K562 (cell line): ENCODE measurements at regions not wholly inside any gene's neighbourhood (a gene's known extent, or its start where the extent isn't known, plus 50 kb on each side); places are given as distances from the start of the nearest gene placed in this dataset.

Source experiments
- ATAC-seq: fragments of 200-7000 bp; cut with Tn5 transposase; 3 replicates; pipeline ENCODE4 v1.9.1; 2020; ENCODE audit warnings: moderate library complexity
- BruUV-seq: library from RNA; stranded (reverse); fragments of 400-500 nt; replicated peaks from 2 replicates; lab custom pipeline; 2021; lab: Mats Ljungman, UMichigan
- CTCF ChIA-PET: fragments of 300-600 bp; formaldehyde crosslinking; extraction: SDS; loops from one replicate; lab custom pipeline; 2021; ENCODE audit warnings: low intra/inter-chr PET ratio; lab: Yijun Ruan, JAX
- POLR2A ChIA-PET: fragments of 300-600, 350-650 bp; sonication (Branson Sonifier 250); formaldehyde crosslinking; extraction: SDS; loops from one replicate; lab custom pipeline; 2021; ENCODE audit warnings: antibody characterized with exemption, inconsistent platforms; lab: Yijun Ruan, JAX
- DNase-seq, 4 experiments: peaks; one replicate each; pipeline versions ENCODE4 v3.0.0 to v3.0.0-alpha.2; 2011 to 2018; ENCODE audit warnings: low spot score in 3 of 4, mixed read lengths in 3 of 4; ENCODE audit errors: extremely low read depth in 1 of 4
- FAIRE-seq: peaks from 2 replicates; lab custom pipeline; 2011; peaks lifted over from hg19 to GRCh38; lab: Jason Lieb, UNC
- H2AFZ ChIP-seq: 2 replicates; pipeline ENCODE4 v1.6.0; 2011; ENCODE audit warnings: low read depth, low read length, control low read depth, inconsistent platforms
- H3K27ac ChIP-seq: fragments of 200-600 bp; 3 replicates; pipeline ENCODE4 v1.8.0; 2011; ENCODE audit warnings: low read depth, mild to moderate bottlenecking, control low read depth, inconsistent platforms, low read length, moderate library complexity, mixed read lengths; ENCODE audit errors: extremely low read depth
- H3K27me3 ChIP-seq, 2 experiments: fragments of 300-600 bp in 1 of 2; 2 replicates in 1 of 2; 3 replicates in 1 of 2; pipeline versions ENCODE4 v1.6.0 to v1.8.0; 2011; ENCODE audit warnings: inconsistent platforms in 2 of 2, low read length in 2 of 2, mild to moderate bottlenecking in 1 of 2, mixed read lengths in 1 of 2, moderate library complexity in 1 of 2; ENCODE audit not compliant: control insufficient read depth in 2 of 2, insufficient read depth in 2 of 2
- H3K36me3 ChIP-seq: fragments of 300-600 bp; 3 replicates; pipeline ENCODE4 v1.8.0; 2011; ENCODE audit warnings: mild to moderate bottlenecking, low read length, inconsistent platforms; ENCODE audit not compliant: control insufficient read depth, insufficient read depth
- H3K4me1 ChIP-seq, 2 experiments: fragments of 200-600 bp in 1 of 2; replicated peaks in 1 of 2; 2 replicates in 1 of 2; 3 replicates in 1 of 2; pipeline versions ENCODE4 v1.5.1 to v1.8.0; 2011; ENCODE audit warnings: inconsistent platforms in 2 of 2, low read length in 2 of 2, mild to moderate bottlenecking in 1 of 2, mixed read lengths in 1 of 2, moderate library complexity in 1 of 2; ENCODE audit not compliant: control insufficient read depth in 2 of 2, insufficient read depth in 2 of 2
- H3K4me2 ChIP-seq: 2 replicates; pipeline ENCODE4 v1.6.1; 2011; ENCODE audit warnings: low read length, control low read depth, inconsistent platforms, mixed read lengths; ENCODE audit not compliant: insufficient read depth
- H3K4me3 ChIP-seq: fragments of 200-600 bp; sonication (generic), shearing (Covaris generic); 2 replicates; pipeline ENCODE4 v1.5.1; 2016; ENCODE audit warnings: control low read depth, inconsistent platforms
- H3K79me2 ChIP-seq: fragments of 200-600 bp; 3 replicates; pipeline ENCODE4 v1.8.0; 2011; ENCODE audit warnings: low read length, inconsistent platforms; ENCODE audit not compliant: control insufficient read depth, insufficient read depth
- H3K9ac ChIP-seq, 2 experiments: 2 replicates each; pipeline versions ENCODE4 v1.6.0 to v1.6.1; 2011; ENCODE audit warnings: low read depth in 2 of 2, low read length in 2 of 2, control low read depth in 1 of 2, inconsistent platforms in 1 of 2, mild to moderate bottlenecking in 1 of 2, mixed read lengths in 1 of 2; ENCODE audit not compliant: insufficient read depth in 1 of 2
- H3K9me1 ChIP-seq: one replicate; pipeline ENCODE4 v1.6.0; 2011; ENCODE audit warnings: inconsistent platforms, mild to moderate bottlenecking, low read length, moderate library complexity; ENCODE audit not compliant: control insufficient read depth, insufficient read depth
- H3K9me3 ChIP-seq: replicated peaks from 2 replicates; pipeline ENCODE4 v1.5.1; 2011; ENCODE audit warnings: low read depth, low read length, inconsistent platforms; ENCODE audit not compliant: control insufficient read depth, insufficient read depth
- H4K20me1 ChIP-seq: replicated peaks from 2 replicates; pipeline ENCODE4 v1.6.1; 2011; ENCODE audit warnings: low read length, inconsistent platforms, mixed read lengths; ENCODE audit not compliant: control insufficient read depth, insufficient read depth
- ATF2 ChIP-seq: sonication (generic); formaldehyde crosslinking; IDR thresholded peaks from 2 replicates; pipeline ENCODE4 v1.8.1; 2022; ENCODE audit warnings: missing genetic modification reagents
- E2F1 ChIP-seq: sonication (generic); formaldehyde crosslinking; IDR thresholded peaks from 2 replicates; pipeline ENCODE4 v1.8.1; 2023; ENCODE audit warnings: mild to moderate bottlenecking, missing genetic modification reagents, moderate library complexity
- ESRRA ChIP-seq: fragments of 450-650 bp; IDR thresholded peaks from 2 replicates; pipeline ENCODE4 v1.6.1; 2014; ENCODE audit warnings: low read depth, mild to moderate bottlenecking, moderate library complexity, borderline replicate concordance
- EWSR1 ChIP-seq: fragments of 450-650 bp; IDR thresholded peaks from 2 replicates; pipeline ENCODE4 v1.6.1; 2018; ENCODE audit warnings: borderline replicate concordance, mild to moderate bottlenecking, low read depth, moderate library complexity; ENCODE audit not compliant: partially characterized antibody
- GABPB2 ChIP-seq: fragments of 250-450 bp; sonication (Bioruptor Pico); conservative IDR thresholded peaks from 2 replicates; pipeline ENCODE4 v1.5.1; 2021; ENCODE audit warnings: mild to moderate bottlenecking
- MTA2 ChIP-seq: fragments of 450-650 bp; IDR thresholded peaks from 2 replicates; pipeline ENCODE4 v1.6.1; 2016; ENCODE audit warnings: low read depth
- PURB ChIP-seq: sonication (generic); formaldehyde crosslinking; IDR thresholded peaks from 2 replicates; pipeline ENCODE4 v1.9.0; 2021; ENCODE audit warnings: low read depth, mild to moderate bottlenecking, missing genetic modification reagents
- SLC30A9 ChIP-seq: fragments of 250-450 bp; sonication (Bioruptor Pico); IDR thresholded peaks from 2 replicates; pipeline ENCODE4 v1.8.0; 2022; ENCODE audit warnings: mild to moderate bottlenecking, moderate library complexity
- SMC3 ChIP-seq: conservative IDR thresholded peaks from 2 replicates; pipeline ENCODE4 v1.6.1; 2011; ENCODE audit warnings: low read depth, low read length, improper control_type of control experiment; ENCODE audit not compliant: insufficient read depth
- STAT5A ChIP-seq: IDR thresholded peaks from 2 replicates; pipeline ENCODE4 v1.6.1; 2012; ENCODE audit warnings: low read length, inconsistent platforms, borderline replicate concordance
- TCF7L2 ChIP-seq: fragments of 150-350 bp; IDR thresholded peaks from 2 replicates; pipeline ENCODE4 v1.6.1; 2016; ENCODE audit warnings: low read depth, mild to moderate bottlenecking, low read length, moderate library complexity
- U2AF2 ChIP-seq: fragments of 200-400 bp; formaldehyde crosslinking; optimal IDR thresholded peaks from 2 replicates; pipeline ENCODE3; 2017; ENCODE audit warnings: low read depth, mild to moderate bottlenecking, low read length
- ZKSCAN8 ChIP-seq: fragments of 200-800 bp; sonication (Bioruptor generic); IDR thresholded peaks from 2 replicates; pipeline ENCODE4 v1.6.1; 2016; ENCODE audit warnings: missing genetic modification characterization, missing compliant biosample characterization
- ZNF174 ChIP-seq: fragments of 250-450 bp; sonication (Bioruptor Pico); IDR thresholded peaks from 2 replicates; pipeline ENCODE4 v1.4.0; 2020; ENCODE audit warnings: mild to moderate bottlenecking
- ZNF449 ChIP-seq: fragments of 250-450 bp; sonication (Bioruptor Pico); IDR thresholded peaks from 2 replicates; pipeline ENCODE4 v1.8.0; 2022; ENCODE audit warnings: moderate library complexity, mild to moderate bottlenecking, inconsistent platforms
- WGBS: fragments of 100-300 bp; shearing (Covaris generic); methylation state at CpG from one replicate; pipeline ENCODE4 v1.1.6; 2016; ENCODE audit warnings: low coverage, mixed read lengths; ENCODE audit not compliant: insufficient coverage; ENCODE audit errors: missing lambda C conversion rate; 5-methylcytosine and 5-hydroxymethylcytosine counted together
- in situ Hi-C: fragments of 300-500 bp; cut with MboI; formaldehyde crosslinking; loops from 4 replicates; pipeline ENCODE4 v1.15.0; 2018; ENCODE audit warnings: inconsistent platforms, mixed read lengths
- intact Hi-C: fragments of 100-400 bp; cut with micrococcal nuclease; formaldehyde crosslinking; loops from 2 replicates; pipeline ENCODE4 v1.14.2; 2022
- TF ChIP-seq, protein P1 (sequence below), 2 experiments: fragments of 450-650 bp; IDR thresholded peaks; 2 replicates each; pipeline ENCODE4 v1.6.1; 2018; ENCODE audit warnings: mild to moderate bottlenecking in 2 of 2, low read depth in 1 of 2; ENCODE audit not compliant: partially characterized antibody in 2 of 2

- FAIRE-seq = no peak
- CTCF ChIA-PET = no interaction called here
- H3K27me3 ChIP-seq = no peaks in the 10 kb centered on the region
- intact Hi-C loops (no loop called here), in situ Hi-C loops (no loop called here)
- H3K9me1 ChIP-seq = no peaks in the 10 kb centered on the region
- ATAC-seq = no peak
- H3K4me1 ChIP-seq = no peaks in the 10 kb centered on the region
- H3K9me3 ChIP-seq = no peaks in the 10 kb centered on the region
- POLR2A ChIA-PET = no interaction called here
- 3% methylated on average over 2 of the region's 2 CpGs for WGBS
- DNase-seq = no peak
- H3K79me2 ChIP-seq = no peaks in the 10 kb centered on the region
- no peaks in the 10 kb centered on the region for H4K20me1 ChIP-seq
- no peaks in the 10 kb centered on the region for H3K36me3 ChIP-seq
- no TSS peak for BruUV-seq
- no peak overlapping the region for H2AFZ ChIP-seq
- H3K27ac ChIP-seq = no peak overlapping the region
- H3K4me3 ChIP-seq = no peak overlapping the region
- no peak overlapping the region for H3K9ac ChIP-seq
- no peak overlapping the region for H3K4me2 ChIP-seq
- TF ChIP-seq EWSR1 (no peak), PURB (CRISPR knock-in tag) (no peak), ATF2 (CRISPR knock-in tag) (no peak), GABPB2 (CRISPR knock-in tag) (no peak), U2AF2 (no peak), ESRRA (no peak), ZNF174 (CRISPR knock-in tag) (no peak), TCF7L2 (no peak), SMC3 (no peak), E2F1 (no peak), ZNF449 (CRISPR knock-in tag) (no peak), SLC30A9 (CRISPR knock-in tag) (no peak), MTA2 (no peak), ZKSCAN8 (no peak), STAT5A (no peak)
- TF ChIP-seq, protein P1, sequence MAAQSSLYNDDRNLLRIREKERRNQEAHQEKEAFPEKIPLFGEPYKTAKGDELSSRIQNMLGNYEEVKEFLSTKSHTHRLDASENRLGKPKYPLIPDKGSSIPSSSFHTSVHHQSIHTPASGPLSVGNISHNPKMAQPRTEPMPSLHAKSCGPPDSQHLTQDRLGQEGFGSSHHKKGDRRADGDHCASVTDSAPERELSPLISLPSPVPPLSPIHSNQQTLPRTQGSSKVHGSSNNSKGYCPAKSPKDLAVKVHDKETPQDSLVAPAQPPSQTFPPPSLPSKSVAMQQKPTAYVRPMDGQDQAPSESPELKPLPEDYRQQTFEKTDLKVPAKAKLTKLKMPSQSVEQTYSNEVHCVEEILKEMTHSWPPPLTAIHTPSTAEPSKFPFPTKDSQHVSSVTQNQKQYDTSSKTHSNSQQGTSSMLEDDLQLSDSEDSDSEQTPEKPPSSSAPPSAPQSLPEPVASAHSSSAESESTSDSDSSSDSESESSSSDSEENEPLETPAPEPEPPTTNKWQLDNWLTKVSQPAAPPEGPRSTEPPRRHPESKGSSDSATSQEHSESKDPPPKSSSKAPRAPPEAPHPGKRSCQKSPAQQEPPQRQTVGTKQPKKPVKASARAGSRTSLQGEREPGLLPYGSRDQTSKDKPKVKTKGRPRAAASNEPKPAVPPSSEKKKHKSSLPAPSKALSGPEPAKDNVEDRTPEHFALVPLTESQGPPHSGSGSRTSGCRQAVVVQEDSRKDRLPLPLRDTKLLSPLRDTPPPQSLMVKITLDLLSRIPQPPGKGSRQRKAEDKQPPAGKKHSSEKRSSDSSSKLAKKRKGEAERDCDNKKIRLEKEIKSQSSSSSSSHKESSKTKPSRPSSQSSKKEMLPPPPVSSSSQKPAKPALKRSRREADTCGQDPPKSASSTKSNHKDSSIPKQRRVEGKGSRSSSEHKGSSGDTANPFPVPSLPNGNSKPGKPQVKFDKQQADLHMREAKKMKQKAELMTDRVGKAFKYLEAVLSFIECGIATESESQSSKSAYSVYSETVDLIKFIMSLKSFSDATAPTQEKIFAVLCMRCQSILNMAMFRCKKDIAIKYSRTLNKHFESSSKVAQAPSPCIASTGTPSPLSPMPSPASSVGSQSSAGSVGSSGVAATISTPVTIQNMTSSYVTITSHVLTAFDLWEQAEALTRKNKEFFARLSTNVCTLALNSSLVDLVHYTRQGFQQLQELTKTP (IDR thresholded peaks at IDR 0.05; ENCODE audit: low read depth in 1 of 2, partially characterized antibody in 2 of 2) = no peak
Observed at GRCh38 chr3:116618930-116619329, 90.6 kb upstream of the TUSC7 start.
